Endothelial cell (in vitro differentiated cells): ENCODE measurements at regions not wholly inside any gene's neighbourhood (a gene's known extent, or its start where the extent isn't known, plus 50 kb on each side); places are given as distances from the start of the nearest gene placed in this dataset.

Experiments used
- DNase-seq: peaks from one replicate; pipeline ENCODE4 v3.0.0; 2021; ENCODE audit warnings: low spot score
- H3K27ac Mint-ChIP-seq: one replicate; pipeline ENCODE4 v1.8.0; 2021; ENCODE audit warnings: mixed read lengths, inconsistent platforms; ENCODE audit not compliant: unreplicated experiment
- H3K27me3 Mint-ChIP-seq: one replicate; pipeline ENCODE4 v1.8.0; 2021; ENCODE audit warnings: mild to moderate bottlenecking, moderate library complexity, mixed read lengths, inconsistent platforms; ENCODE audit not compliant: unreplicated experiment
- H3K36me3 Mint-ChIP-seq: one replicate; pipeline ENCODE4 v1.8.0; 2021; ENCODE audit warnings: mild to moderate bottlenecking, low read depth, mixed read lengths, inconsistent platforms; ENCODE audit not compliant: unreplicated experiment
- H3K4me1 Mint-ChIP-seq: one replicate; pipeline ENCODE4 v1.8.0; 2021; ENCODE audit warnings: mild to moderate bottlenecking, mixed read lengths, inconsistent platforms; ENCODE audit not compliant: unreplicated experiment
- H3K4me3 Mint-ChIP-seq: one replicate; pipeline ENCODE4 v1.8.0; 2021; ENCODE audit warnings: mild to moderate bottlenecking, mixed read lengths, inconsistent platforms; ENCODE audit not compliant: unreplicated experiment
- H3K9me3 Mint-ChIP-seq: one replicate; pipeline ENCODE4 v1.8.0; 2021; ENCODE audit warnings: mixed read lengths, inconsistent platforms; ENCODE audit not compliant: unreplicated experiment
- TF ChIP-seq, protein P1 (sequence below): fragments of 200-600 bp; sonication (generic); IDR thresholded peaks from one replicate; pipeline ENCODE4 v1.5.0; 2021; ENCODE audit warnings: antibody characterized with exemption; ENCODE audit not compliant: unreplicated experiment

DNA sequence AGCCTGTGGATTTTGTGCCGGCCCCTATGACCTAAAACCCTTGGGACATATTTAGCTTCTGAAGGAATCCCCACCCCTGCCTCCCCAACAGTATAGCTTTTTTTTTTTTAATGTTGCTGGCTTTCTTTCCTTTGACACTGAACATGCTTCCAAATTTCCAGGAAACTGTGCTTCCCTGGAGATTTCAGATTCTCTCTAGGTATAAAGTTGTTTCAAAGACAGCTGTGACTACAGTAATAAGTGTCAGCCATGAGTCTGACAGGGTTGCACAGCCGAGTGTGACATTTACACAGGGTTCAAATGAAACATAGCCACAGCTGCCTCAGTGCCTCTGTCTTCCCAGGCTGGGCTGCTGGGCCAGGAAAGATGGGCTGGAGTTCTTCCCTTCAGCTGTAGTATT, 466.6 kb upstream of the COBL start:
- H3K27me3 Mint-ChIP-seq = no peaks in the 10 kb centered on the region

DNA sequence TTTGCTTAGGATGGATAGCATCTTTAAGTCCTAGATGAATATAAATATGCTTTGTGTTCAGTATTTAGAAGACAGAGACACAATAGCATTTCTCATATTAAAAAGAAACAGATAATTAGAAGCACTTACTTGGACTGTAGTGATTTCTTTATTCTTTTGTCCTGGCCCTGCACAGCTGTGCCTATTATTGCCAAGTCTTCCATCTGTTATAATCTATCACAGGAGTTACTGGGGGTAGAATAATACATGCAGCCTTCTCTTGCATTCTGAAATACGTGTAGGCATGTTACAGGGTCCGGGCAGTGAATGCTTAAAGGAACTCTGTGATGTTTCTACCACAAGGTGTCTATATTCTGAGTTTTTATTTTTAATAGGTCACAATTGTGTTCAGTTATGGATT, 461.5 kb upstream of the COBL start:
- Mint-ChIP-seq H3K4me1 (no peaks in the 10 kb centered on the region), H3K27ac (no peak overlapping the region), H3K27me3 (no peaks in the 10 kb centered on the region), H3K36me3 (no peaks in the 10 kb centered on the region), H3K4me3 (no peak overlapping the region), H3K9me3 (no peaks in the 10 kb centered on the region)
- TF ChIP-seq, protein P1, sequence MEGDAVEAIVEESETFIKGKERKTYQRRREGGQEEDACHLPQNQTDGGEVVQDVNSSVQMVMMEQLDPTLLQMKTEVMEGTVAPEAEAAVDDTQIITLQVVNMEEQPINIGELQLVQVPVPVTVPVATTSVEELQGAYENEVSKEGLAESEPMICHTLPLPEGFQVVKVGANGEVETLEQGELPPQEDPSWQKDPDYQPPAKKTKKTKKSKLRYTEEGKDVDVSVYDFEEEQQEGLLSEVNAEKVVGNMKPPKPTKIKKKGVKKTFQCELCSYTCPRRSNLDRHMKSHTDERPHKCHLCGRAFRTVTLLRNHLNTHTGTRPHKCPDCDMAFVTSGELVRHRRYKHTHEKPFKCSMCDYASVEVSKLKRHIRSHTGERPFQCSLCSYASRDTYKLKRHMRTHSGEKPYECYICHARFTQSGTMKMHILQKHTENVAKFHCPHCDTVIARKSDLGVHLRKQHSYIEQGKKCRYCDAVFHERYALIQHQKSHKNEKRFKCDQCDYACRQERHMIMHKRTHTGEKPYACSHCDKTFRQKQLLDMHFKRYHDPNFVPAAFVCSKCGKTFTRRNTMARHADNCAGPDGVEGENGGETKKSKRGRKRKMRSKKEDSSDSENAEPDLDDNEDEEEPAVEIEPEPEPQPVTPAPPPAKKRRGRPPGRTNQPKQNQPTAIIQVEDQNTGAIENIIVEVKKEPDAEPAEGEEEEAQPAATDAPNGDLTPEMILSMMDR = no peak
- DNase-seq = no peak

More for the DNA sequence above, 466.6 kb upstream of the COBL start:
- no peaks in the 10 kb centered on the region for H3K36me3 Mint-ChIP-seq
- DNase-seq = no peak
- H3K4me3 Mint-ChIP-seq = no peak overlapping the region
- no peaks in the 10 kb centered on the region for H3K4me1 Mint-ChIP-seq
- TF ChIP-seq, protein P1 = no peak
- H3K27ac Mint-ChIP-seq = no peak overlapping the region
- H3K9me3 Mint-ChIP-seq = no peaks in the 10 kb centered on the region

- H3K4me3 Mint-ChIP-seq = no peak overlapping the region
- no peaks in the 10 kb centered on the region for H3K9me3 Mint-ChIP-seq
- no peaks in the 10 kb centered on the region for H3K36me3 Mint-ChIP-seq
- H3K27me3 Mint-ChIP-seq = no peaks in the 10 kb centered on the region
- H3K4me1 Mint-ChIP-seq = no peaks in the 10 kb centered on the region
- DNase-seq = no peak
- H3K27ac Mint-ChIP-seq = no peak overlapping the region
- TF ChIP-seq, protein P1 = no peak
These were observed 457.6 kb upstream of the COBL start for GRCh38 chr7:51774178-51774577.

DNA sequence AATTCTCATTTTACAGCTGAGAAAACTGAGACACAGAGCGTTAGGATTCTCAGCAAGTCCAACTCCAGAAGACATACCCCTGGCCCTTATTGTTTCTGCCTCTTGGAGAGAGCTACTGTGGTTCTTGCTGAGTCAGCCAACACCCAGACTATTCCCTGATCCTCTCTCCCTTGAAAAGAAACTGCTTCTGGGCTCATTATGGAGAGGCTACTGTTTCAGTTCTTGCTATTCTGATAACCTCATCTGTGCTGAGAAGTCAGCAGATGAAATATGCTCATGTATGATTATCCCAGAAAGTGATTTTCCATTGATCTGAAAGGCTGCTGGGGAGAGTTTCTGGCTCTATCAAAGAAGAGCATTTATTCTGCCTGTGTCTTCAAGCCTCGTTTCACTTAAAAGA, 455.6 kb upstream of the COBL start:
- Mint-ChIP-seq H3K9me3 (no peaks in the 10 kb centered on the region), H3K27me3 (no peaks in the 10 kb centered on the region), H3K36me3 (no peaks in the 10 kb centered on the region), H3K4me1 (no peaks in the 10 kb centered on the region), H3K27ac (no peak overlapping the region), H3K4me3 (no peak overlapping the region)
- DNase-seq = no peak
- TF ChIP-seq, protein P1 = no peak

- Mint-ChIP-seq H3K4me3 (no peak overlapping the region), H3K9me3 (no peaks in the 10 kb centered on the region)
- TF ChIP-seq, protein P1 = no peak
These were observed 448.4 kb upstream of the COBL start for GRCh38 chr7:51764976-51765375.

More at GRCh38 chr7:51764976-51765375, 448.4 kb upstream of the COBL start:
- Mint-ChIP-seq H3K4me1 (peaks cover 7% of the 10 kb centered on the region), H3K27ac (no peak overlapping the region), H3K27me3 (no peaks in the 10 kb centered on the region), H3K36me3 (no peaks in the 10 kb centered on the region)
- DNase-seq = no peak
